AG10803 (cell line): ENCODE measurements at regions not wholly inside any gene's neighbourhood (a gene's known extent, or its start where the extent isn't known, plus 50 kb on each side); places are given as distances from the start of the nearest gene placed in this dataset.
"Not testable (repeated sequence)": the region's sequence is repeated elsewhere in the genome, so short reads cannot be mapped to it uniquely, and the experiment has no call there.

Source experiments
- DNase-seq: peaks from one replicate; pipeline ENCODE4 v3.0.0; 2010; ENCODE audit warnings: low read depth
- H3K4me3 ChIP-seq: 2 replicates; pipeline ENCODE4 v1.5.1; 2011; ENCODE audit warnings: mild to moderate bottlenecking, low read length, control low read depth
- CTCF ChIP-seq: conservative IDR thresholded peaks from 2 replicates; pipeline ENCODE4 v1.5.1; 2011; ENCODE audit warnings: mild to moderate bottlenecking, low read length, control low read depth, inconsistent platforms

DNA sequence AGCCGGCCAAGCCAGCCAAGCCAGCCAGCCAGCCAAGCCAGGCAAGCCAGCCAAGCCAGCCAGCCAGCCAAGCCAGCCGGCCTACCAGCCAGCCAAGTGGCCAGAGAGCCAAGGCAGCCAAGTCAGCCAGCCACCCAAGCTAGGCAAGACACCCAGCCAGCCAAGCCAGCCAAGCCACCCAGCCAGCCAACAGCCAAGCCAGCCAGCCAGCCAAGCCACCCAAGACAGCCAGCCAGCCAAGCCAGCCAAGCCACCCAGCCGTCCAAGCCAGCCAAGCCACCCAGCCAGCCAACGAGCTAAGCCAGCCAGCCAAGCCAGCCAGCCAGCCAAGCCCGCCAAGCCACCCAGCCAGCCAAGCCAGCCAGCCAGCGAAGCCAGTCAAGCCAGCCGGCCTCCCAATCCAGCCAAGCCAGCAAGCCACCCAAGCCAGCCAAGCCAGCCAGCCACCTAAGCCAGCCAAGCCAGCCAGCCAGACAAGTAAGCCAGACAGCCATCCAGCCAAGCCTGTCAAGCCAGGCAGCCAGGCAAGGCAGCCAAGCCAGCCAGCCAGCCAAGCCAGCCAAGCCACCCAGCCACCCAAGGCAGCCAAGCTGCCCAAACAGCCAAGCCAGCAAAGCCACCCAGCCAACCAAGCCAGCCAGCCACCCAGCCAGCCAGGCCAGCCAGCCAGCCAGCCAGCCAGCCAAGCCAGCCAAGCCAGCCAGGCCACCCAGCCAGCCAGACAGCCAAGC, 200.5 kb downstream of the GOLGA6L6 start:
- TF ChIP-seq CTCF, result no peak
- peak; percentile 21 for DNase-seq
- no peak overlapping the region for H3K4me3 ChIP-seq

GRCh38 chr15:20340331-20340811, 201.2 kb downstream of the GOLGA6L6 start:
- TF ChIP-seq CTCF, result no peak
- no peak for DNase-seq
- no peak overlapping the region for H3K4me3 ChIP-seq

DNA sequence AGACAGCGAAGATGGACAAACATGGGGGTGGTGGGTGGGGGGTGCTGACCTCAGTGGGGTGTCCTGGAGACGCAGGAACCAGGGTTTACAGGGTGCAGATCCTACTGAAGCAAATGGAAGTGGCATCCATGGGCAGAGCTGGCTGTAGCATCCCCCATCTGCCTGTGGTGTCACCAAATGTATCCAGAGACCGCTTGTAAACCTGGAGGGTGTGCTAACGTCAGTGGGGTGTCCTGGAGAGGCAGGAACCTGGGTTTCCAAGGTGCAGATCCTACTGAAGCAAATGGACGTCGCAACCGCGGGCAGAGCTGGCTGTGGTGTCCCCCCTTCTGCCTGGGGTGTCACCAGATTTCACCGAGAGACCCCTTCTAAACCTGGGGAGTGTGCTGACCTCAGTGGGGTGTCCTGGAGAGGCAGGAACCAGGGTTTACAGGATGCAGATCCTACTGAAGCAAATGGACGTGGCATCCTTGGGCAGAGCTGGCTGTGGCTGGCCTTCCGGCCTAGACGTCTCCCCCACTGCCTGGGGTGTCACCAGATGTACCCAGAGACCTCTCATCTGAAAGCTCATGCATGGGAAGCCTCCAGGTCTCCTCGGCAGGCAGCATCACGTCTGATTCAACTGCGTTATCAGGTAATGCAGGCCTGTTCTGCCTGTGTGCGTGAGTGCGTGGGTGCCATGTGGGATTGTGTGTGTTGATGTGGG, 202.4 kb downstream of the GOLGA6L6 start:
- H3K4me3 ChIP-seq, DNase-seq: not testable (repeated sequence)

DNA sequence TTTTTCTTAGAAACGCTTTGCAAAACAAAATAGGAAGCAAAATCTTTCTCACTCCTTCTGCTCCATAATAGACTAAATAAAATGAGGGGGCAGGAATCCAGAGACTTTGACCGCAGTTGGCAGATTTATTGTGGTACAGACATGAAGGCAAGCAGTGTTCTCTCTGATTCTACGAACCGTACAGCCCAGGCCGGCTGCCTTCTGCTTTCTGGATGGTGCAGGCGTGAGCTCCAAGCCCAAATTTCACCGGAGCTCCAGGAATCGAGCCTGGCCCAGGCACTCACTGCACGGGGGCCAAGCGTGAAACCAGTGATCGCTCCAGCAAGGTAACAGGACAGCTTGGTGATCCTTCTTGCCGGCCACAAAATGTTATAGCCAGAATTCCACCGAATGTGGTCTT, 202.9 kb downstream of the GOLGA6L6 start:
- not testable (repeated sequence) for H3K4me3 ChIP-seq, DNase-seq

- not testable (repeated sequence) for DNase-seq, H3K4me3 ChIP-seq
Observed at GRCh38 chr15:20337238-20337637, 204.4 kb downstream of the GOLGA6L6 start.

GRCh38 chr15:20334451-20334850, 207.1 kb downstream of the GOLGA6L6 start:
- not testable (repeated sequence) for DNase-seq, H3K4me3 ChIP-seq

DNA sequence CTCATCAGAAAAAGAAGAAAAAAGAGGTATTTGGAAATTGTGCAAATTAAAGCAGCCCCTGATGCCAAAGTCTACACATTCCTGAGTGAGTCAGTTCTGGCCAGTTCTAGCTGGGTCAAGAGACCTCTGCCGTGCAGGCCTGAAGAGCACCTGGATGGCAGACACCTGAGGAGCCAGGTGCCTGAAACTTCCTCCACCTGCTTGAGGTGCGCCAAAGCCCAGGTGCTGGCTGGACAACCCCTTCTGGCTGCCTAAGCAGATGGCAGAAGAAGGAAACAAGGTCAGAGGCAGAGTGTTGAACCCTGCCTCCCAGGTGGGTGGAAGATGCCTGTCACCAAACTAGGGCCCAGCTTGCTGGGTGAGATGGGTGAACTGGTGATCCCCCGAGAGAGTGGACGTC, 215.8 kb downstream of the GOLGA6L6 start:
- not testable (repeated sequence) for H3K4me3 ChIP-seq, DNase-seq

GRCh38 chr15:20317132-20317531, 224.5 kb downstream of the GOLGA6L6 start:
- H3K4me3 ChIP-seq, DNase-seq: not testable (repeated sequence)

- H3K4me3 ChIP-seq, DNase-seq: not testable (repeated sequence)
Observed at GRCh38 chr15:20311014-20311680, 230.5 kb downstream of the GOLGA6L6 start.

DNA sequence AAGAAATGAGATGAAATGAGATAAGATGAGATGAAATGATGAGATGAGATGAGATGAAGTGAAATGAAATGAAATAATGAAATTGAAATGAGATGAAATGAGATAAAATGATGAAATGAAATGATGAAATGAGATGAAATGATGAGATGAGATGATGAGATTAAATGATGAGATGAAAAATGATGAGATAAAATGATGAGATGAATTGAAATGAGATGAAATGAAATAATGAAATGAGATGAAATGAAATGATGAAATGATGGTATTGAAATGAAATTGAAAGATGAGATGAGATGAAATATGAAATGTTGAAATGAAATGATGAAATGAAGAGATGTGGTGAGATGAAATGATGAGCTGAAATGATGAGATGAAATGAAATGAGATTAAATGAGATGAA, 231.0 kb downstream of the GOLGA6L6 start:
- no peak overlapping the region for H3K4me3 ChIP-seq
- no peak for DNase-seq
- no peak for TF ChIP-seq CTCF

- not testable (repeated sequence) for H3K4me3 ChIP-seq, DNase-seq
Observed at GRCh38 chr15:20309966-20310365, 231.6 kb downstream of the GOLGA6L6 start.

- DNase-seq, H3K4me3 ChIP-seq: not testable (repeated sequence)
Observed at GRCh38 chr15:20309395-20309794, 232.2 kb downstream of the GOLGA6L6 start.

GRCh38 chr15:20308027-20308690, 233.4 kb downstream of the GOLGA6L6 start:
- DNase-seq, H3K4me3 ChIP-seq: not testable (repeated sequence)

DNA sequence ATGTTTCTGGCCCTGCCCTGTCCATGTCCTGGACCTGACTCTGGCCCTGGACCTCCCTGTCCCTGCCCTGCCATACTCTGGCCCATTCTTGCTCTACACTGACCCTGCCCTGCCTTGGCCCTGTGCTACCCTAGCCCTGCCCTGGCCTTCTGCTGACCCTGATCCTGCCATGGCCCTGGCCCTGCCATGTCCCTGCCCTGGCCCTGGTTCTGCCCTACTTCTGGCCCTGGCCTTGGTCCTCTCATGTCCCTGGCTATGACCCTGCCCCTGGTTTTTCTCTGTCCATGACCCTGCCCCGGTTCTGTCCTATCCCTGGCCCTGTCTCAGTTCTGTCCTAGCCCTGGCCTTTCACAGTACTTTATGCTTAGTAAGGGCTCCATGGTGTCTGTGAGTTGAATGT, 234.5 kb downstream of the GOLGA6L6 start:
- not testable (repeated sequence) for DNase-seq, H3K4me3 ChIP-seq

DNA sequence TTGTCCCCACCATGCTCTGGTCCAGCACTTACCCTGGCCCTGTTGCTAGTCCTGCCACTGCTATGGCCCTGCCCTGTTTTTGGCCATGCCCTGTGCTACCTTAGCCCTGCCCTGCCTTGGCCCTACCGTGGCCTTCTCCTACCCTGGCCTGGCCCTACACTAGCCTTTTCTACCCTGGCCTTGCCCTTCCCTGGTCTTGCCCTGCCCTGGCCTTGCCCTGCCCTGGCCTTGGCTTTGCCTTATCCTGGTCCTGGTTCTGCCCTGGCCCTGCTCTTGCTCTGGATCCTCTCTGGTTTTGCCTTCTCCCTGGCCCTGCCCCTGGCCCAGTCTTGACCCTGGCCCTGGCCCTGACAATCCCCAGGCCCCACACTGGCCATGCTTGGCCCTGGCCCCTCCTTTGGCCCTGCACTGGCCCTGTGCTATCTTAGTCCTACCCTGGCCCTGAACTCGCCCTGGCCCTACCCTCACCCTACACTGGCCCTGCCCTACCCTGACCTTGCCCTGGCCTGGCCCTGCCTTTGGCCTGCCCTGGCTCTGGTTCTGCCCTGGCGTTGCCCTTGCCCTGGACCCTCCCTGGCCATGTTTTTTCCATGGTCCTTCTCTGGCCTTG, 235.0 kb downstream of the GOLGA6L6 start:
- not testable (repeated sequence) for DNase-seq, H3K4me3 ChIP-seq
